Activated CD4-positive, alpha-beta T cell treated with anti-CD3 and anti-CD28 coated beads, Interleukin-10, Interleukin-2, amounts not matched to agents 100 ng/mL and 50 ng/mL, durations not matched to agents 16 hours and 8 hours (primary cell): ENCODE measurements at regions not wholly inside any gene's neighbourhood (a gene's known extent, or its start where the extent isn't known, plus 50 kb on each side); places are given as distances from the start of the nearest gene placed in this dataset.
"Not testable (repeated sequence)": the region's sequence is repeated elsewhere in the genome, so short reads cannot be mapped to it uniquely, and the experiment has no call there.

Experiments used
- DNase-seq: peaks from one replicate; pipeline ENCODE4 v3.0.0-alpha.2; 2020

DNA sequence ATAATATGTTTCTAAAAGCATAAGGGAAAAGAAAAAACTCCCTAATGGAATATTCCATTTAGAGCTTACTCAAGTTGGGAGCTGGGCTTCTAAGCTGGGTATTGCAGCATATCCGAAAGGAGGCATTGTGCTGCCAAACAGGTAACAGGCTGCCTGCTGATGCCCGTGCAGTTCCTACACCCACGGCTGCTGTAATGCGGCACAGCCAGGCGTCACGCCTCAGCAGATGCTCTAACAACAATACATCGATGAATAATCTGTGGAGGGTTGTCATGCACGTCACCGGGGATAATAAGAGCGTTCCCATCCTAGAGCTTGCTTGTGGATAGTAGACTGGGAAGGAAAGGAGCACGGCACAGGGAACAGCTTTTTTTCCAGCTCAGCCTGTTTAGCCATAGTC lies 1582.1 kb upstream of the SLC10A2 start:
- no peak for DNase-seq

DNA sequence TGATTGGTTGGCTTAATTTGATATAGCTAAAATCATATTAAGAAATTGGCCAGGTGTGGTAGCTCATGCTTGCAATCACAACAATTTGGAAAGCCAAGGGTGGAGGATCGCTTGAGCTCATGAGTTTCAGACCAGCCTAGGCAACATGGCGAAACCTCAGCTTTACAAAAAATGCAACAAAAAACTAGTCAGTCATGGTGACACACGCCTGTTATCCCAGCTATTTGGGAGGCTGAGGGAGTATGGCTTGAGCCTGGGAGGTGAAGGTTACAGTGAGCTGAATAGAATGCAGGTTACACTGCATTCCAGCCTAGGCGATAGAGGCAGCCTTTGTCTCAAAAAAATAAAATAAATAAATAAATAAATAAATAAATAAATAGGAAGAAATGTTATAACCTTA lies 1579.6 kb upstream of the SLC10A2 start:
- no peak for DNase-seq

DNA sequence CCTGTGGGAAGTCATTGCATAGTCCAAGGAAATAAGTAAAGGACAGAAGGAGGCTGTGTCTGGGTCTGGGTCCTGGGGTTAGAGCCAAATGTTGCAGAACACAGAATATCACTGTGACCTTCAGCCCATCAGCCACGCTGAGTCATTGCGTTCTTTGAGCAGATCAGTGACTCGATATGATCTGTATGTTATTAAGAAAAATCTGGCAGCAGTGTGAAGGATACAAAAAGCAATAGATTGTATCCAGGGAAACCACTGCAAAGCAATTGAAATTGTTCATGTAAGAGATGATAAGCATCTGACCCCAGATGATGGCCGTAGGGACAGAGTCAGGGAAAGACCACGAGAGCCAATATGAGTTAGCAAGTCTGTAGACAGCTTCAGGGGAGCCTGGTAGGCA lies 1575.1 kb upstream of the SLC10A2 start:
- DNase-seq = no peak

DNA sequence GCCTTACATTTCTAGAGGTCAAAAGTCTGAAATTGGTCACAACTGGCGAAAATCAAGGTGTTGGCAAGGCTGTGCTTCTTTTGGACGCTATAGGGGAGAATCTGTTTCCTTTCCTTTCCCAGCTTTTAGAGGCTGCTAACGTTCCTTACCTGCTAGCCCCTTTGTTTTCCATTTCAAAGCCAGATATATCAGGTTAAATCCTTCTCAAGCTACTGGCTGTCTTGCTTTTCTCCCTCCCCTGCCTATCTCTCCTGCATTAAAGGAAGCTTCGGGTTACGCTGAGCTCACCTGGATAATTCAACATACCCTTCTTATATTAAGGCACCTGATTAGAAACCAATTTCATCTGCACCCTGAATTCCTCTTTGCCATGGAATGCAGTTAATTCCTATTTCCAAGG lies 1569.7 kb upstream of the SLC10A2 start:
- DNase-seq = no peak

DNA sequence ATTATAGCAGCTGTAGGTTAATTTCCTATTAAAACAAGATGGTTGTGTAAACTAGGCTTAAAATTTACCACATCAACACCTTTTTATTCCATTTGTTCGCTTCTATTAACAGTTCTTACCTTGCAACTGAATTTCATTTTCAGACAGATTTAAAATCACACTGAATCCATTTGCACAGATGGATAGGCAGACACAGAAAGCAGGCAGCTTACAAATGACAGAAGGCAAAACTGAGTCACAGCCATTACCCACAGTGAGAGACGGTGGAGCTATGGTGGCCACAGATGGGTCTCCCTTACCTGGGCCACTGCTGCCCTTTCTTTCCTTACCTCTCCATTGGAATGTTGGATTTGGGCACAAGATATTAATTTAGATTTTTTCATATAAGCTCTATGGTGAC lies 1567.8 kb upstream of the SLC10A2 start:
- DNase-seq = no peak

DNA sequence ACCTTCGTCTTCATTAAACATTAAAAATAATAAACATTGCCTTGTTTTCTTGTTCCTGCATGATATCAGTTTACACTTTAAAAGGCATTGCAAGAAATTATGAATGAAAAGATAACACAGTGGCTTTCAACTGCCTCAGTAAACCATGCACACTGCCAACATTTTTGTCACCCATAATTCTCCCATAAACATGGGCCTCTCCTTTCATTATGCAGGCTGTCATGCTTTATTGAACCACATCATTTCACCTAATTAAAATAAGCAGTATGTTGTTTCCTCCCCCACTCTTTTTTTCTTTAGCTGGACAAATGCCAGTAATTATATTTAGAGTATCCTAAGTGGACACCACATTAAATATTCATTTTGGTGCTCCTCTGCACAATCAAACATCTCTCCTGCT lies 1566.5 kb upstream of the SLC10A2 start:
- no peak for DNase-seq

DNA sequence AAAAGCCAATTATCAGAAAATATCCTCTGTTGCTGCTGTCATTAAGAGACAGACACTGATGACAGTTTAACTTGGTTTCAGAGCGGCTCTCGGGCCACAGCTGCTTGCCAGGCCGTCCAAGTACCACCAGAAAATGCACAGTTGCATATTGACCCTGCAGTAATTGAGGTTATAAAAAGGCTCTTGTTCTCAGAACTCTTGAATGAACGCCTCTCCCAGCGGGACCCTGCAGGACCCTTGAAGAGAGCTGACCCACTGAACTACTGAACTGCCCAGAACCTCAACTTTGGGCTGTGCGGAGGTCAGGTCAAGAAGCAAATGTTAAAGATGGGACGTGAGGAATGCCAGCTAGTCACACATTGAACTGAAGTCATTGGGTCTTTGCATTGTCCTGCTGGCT lies 1559.0 kb upstream of the SLC10A2 start:
- no peak for DNase-seq

DNA sequence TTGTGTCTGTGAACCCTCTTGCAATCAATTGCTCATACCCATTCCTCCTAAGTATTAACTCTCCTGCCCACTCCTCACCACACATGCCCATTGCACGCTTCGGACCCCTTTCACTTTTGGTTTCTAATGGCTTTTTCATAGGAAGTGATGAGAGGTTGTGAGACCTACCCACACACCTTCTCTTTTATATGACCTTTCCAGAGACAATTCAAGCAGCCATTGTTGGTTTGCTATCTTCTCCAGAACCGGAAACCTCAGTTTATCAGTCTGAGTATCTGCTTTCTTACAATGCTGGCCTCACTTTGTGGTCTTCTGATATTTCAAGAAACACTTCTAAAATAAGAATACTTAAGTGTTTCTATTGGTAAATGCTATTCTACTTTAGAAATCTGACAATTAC lies 1550.8 kb upstream of the SLC10A2 start:
- no peak for DNase-seq

DNA sequence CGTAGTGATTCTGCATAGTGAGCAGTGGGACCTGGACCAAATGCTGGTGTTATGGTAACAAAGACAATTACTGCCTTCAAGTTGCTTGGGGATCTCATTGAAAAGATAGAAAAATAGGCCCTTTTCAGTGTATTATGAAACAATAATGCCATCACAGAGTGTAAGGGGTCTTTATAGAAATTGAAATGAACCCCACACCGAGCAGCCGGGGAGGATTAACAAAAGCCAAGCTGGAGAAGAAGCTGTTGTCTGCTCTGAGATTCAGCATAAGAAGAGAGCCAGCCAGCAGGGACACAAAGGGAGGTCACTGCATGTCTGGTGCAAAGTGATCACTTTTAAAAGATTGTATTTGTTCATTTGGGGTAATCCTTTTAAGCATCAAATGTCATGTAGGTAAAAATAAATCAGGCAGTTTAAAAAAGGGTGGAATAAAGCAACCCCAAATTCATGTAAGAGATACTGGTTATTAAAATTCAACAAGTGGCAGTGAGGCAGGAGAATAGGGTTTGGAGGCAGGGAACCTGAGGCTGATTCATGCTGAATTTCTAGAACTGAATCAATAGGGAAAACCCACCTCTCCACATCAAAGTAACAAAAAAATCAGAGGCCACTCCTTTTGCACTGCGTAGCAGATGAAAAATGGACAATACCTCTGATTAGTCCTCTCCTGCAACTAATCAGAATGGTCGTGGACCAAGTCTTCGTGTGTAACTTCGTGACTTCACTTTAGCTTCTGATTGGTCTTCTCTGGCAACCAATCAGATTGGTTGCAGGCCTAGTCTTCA lies 1548.3 kb upstream of the SLC10A2 start:
- no peak for DNase-seq

DNA sequence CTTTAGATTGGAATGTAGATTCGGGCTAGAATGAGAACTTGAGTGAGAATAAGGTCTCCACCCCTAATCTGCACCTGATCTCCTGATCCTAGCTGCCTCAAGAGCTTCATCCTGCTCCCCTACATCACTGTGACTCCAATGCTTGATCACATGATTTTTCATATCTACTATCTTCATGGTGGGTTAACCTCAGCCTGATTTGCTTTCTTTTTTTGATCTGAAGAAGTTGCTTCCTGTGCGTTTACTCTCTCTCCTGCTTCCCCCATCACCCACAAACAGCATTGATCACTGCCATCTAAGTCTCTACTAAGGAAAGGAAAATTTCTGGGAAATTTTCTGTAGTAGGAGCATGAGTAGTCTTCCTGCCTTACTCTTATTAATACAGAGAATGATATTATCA lies 1542.1 kb upstream of the SLC10A2 start:
- DNase-seq = no peak

DNA sequence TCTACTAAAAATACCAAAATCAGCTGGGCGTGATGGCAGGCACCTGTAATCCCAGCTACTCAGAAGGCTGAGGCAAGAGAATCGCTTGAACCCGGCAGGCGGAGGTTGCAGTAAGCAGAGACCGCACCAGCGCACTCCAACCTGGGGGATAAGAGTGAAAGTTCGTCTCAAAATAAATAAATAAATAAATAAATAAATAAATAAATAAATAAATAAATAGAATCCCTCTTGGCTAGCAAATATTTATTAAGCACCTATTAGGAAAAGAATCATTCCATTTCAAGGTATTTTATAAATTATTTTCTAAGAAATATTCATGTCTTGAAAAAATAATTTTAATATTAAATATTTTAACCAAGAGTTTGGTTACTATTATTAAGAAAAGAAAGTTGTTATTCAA lies 1539.2 kb upstream of the SLC10A2 start:
- not testable (repeated sequence) for DNase-seq

DNA sequence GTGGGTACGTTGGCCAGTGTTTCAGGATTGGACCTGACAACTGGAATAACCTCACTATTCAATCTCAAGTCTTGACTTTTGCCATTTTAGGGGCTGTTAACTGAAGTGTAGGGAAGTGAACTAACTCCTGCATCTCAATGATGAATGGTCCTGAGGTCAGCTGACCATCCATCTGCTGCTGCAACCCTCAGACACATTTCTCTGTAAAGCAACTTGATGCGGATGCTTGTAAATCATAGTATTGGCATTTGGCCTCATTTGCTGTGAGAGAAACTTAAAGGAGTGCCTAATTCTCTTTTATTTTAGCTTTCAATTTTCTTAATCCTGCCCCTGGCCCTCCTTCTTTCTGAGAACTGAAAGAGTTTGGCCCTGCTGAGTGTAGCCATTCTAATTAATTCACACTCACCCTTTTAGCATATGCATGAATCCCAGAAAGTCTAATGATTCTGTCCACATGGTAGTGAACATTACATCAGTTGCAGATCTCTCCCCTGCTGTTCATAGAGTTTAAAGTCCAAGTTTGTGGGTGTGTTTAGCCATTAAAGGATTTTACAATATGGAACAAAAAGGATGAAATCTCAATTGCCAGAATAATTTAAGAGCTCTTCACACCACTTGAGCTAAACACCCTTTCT lies 1531.4 kb upstream of the SLC10A2 start:
- DNase-seq = no peak

DNA sequence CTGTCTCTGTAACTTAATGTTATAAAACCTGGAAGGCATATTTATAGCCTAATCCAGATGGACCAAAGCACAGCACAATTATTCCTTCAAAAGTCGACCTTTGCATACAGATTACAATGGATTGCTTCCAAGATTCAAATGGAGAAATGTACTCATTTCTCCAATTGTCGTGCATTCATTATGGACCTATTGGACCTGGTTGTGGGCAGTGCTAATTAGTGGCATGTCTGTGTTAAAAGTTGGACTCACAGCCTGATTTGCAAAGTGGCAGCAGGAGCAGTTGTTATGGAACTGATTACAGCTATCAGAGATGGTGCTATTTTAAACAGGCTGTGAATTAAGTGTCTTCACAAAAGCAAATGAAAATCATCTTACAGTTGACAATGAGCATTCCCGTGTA lies 1529.3 kb upstream of the SLC10A2 start:
- no peak for DNase-seq

DNA sequence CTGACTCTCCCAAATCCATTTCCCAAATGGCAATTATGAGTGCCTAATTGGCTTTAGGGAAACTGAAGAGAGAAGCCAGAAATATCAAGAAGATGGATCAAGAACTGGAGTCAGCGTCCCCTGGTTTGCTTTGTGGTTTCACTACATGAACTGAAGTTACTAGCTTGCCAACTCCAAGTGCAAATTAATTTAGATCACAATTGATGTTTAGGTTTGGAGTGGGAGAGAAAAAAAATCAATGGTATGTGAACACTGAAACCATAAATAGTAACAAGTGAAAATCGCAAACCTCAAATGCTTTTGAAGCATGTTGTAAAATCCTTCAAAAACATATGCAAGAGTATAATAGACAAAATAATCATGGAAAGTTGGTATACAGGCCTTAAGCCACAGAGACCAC lies 1528.6 kb upstream of the SLC10A2 start:
- DNase-seq = no peak

DNA sequence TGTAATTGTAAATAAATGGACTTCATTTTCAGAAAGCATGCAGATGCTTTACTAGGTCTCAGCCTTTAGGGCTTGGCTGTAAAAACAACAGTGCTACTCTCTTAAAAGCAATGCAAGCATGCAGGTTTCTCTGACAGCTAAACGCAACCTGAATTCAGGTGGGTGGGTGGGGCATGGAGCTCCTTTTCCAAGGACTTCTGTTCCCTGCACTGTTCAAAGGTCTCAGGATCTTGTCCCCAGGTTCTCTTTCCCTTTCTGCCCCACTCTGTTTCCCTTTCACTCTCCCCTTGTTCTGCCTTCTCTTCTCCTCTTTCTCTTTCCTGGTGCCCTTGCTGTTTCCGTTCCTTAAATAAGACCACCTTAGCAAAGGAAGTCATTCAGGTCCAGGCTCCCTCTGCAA lies 1527.5 kb upstream of the SLC10A2 start:
- no peak for DNase-seq

DNA sequence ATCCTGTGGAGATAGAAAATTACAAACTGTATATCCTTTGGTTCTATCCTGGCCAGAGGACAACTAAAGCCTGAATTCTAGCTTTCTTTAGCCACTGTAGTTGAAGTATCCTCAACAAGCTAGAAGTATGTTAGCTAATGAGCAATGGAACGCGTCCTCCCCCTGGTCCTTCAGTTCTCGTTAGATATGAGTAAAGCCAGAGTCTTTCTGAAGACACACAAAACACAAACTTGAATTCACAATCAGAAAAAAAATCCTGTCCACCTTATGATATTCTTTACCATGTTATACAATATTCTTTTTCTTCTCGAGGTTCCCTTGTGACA lies 1527.0 kb upstream of the SLC10A2 start:
- no peak for DNase-seq

DNA sequence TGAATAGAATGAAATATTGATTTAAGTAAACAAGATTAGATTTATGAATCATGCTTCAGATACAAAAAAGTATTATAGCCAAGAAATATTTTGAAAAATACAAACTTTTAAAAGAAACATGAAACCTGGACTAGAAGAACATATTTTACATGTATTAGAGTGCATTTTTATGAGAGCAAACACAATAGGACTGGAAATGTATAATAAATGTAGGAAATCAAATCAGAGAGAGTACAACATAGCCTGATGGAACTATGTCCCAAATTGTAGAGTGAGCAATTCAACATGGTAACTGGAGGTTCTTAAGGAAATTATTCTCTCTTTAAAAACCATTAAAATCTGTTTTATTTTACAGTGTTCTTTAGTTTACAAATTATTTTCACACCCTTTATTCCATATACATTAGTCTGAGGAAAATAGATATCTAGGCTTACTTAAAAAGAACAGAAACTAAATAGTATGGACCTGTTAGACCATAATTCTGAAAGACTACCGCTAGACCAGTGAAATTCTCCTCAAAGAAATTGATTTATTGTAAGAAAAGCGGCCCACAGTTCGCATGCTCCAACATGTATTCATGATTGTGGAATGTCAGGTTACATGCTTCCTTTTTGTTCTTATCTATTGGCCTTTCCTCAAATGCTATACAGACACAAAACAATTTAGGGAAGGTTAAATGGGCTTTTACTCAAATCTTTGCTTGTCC lies 1526.5 kb upstream of the SLC10A2 start:
- DNase-seq = no peak

DNA sequence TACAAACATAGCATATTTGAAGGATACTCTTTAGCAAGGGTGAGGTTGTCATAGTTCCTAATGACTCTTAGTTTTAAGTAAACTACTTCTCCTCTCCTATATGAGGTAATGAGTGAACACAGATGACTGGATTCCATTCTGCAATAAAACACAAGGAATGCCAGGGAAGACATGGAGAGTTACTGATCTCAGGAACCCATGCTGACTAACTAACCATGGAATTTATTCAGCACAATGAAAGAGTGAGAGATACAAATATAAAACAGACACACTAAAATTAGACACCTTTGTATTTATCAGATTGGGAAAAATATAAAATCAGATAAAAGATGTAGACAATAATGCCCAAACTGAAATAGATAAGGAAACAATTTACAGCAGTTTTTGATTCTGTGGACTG lies 1525.9 kb upstream of the SLC10A2 start:
- DNase-seq = no peak

DNA sequence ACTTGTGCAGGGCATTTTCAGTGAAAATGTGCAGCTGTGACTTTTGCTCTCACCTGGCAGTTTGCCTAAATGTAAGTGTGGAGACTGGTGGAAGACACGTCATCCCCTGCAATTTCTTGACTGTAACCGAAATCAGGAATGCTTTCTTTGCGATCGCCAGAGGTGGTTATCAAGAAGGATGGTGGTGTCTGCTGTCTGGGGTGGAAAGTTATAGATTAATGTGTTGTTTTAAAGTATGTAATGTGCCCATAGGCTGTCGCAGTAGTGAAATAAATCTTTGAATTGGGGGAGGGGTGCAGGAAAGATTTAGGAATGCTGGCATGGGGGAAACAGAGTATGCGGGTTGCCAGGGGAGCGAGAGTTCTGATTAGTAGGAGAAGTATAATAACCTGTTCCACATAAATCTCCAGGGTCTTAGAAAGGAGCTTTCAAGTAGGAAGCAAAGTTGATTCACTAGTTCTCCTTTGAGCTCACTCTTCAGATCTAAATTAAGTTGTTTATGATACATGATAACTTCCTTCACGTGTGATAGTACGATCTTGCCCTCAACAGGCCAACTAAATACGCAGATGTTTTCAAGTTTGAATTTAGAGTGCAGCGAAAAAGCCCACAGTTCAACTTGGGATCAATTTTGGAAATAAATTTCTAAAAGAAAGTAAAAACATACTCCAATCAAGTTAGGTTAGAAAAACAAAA lies 1520.0 kb upstream of the SLC10A2 start:
- DNase-seq = no peak

DNA sequence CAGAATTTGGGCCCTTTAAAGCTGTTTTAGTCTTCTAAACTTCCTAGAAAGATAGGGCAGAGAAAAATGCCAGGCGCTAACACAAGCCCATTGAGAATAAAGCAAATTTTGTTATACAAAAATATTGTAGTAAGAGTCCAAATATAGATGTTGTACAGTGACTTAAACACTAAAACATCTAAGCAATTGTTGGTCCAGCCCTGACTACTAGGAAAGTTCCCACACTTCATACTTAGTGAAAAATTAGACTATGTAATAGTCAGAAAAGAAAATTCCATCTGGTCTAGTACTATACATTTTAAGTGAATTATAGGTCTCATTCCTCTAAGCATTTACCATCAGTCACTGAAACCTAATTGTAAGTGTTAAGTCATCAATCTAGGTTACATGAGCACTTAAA lies 1518.3 kb upstream of the SLC10A2 start:
- no peak for DNase-seq

DNA sequence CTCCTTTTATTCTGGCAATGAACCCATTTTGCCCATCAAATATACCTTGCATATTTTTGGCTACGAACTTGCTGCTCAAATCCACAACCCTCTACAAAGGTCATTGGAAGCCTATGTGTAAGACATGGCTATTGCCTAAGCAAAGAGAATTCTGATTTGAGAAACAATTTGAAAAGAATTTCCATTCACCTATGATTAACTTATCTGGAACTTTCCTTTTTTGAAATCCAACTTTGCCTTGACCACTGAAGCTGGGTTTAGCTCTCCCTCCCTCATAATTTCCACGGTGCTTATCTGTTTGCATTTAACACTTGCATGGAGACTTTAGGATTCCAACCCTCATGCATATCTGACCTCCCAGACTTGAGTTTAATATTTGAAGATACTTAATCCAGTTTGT lies 1514.7 kb upstream of the SLC10A2 start:
- DNase-seq = no peak

DNA sequence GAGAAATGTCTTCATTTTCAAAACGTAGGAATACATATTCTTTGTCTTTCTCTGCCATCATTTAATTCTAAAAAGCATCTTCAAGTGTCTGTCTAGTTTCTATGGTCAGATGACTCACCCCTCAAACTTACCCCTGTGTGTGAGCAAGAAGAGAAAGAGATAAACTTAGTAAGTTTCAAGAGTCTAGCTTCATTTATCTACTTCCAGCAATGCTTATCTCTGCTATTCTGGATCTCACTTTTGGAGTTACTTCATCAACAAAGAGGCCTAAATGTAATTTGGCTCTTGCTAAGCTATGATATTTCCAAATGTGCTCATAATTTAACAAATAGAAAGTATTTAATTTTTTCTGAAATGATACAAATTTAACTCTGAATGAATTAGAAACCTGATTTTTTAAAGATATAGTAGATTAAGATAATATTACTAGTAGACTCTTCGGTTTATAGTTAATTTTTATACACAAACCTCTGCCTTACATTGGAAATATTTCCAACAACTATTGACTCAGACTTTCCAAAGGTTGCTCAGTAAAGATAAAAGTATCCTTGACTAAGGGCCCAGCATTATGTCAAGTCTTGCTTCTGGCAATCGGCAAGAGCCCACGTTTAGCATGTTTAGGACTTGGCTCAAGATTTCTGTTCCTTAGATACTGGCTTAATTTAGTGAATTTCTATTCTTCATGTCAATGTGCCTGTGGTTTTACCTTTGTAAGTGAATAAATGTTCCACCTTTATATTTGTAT lies 1511.0 kb upstream of the SLC10A2 start:
- no peak for DNase-seq

DNA sequence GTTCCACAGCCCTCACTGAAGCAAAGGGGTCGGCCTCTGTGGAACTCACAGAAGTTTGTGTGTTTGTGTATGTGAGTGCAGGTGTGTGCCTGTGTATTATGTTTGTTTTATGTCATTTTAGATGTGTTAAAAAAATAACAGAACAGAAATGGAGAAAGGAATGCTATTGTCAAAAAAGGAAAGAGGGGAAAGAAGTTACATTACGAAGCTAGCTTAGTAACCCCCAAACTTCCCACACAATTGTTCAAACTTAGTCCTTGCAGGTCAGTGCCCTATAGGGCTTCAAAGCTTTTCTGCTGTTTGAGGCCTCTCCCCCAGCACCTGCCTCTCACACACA lies 1505.6 kb upstream of the SLC10A2 start:
- DNase-seq = no peak
